OCI-LY3 (cell line): ENCODE measurements at regions not wholly inside any gene's neighbourhood (a gene's known extent, or its start where the extent isn't known, plus 50 kb on each side); places are given as distances from the start of the nearest gene placed in this dataset.

Experiments
- EZH2phosphoT487 ChIP-seq: fragments of 200-600 bp; shearing (Covaris generic); IDR thresholded peaks from 2 replicates; pipeline ENCODE4 v1.6.1; 2018; ENCODE audit warnings: antibody characterized with exemption, mixed run types, low read depth
- TF ChIP-seq, protein P1 (sequence below): fragments of 200-600, 300-600 bp; sonication (generic); IDR thresholded peaks from 2 replicates; pipeline ENCODE4 v1.5.1; 2014; ENCODE audit warnings: antibody characterized with exemption, low read length, low read depth

- TF ChIP-seq, protein P1, sequence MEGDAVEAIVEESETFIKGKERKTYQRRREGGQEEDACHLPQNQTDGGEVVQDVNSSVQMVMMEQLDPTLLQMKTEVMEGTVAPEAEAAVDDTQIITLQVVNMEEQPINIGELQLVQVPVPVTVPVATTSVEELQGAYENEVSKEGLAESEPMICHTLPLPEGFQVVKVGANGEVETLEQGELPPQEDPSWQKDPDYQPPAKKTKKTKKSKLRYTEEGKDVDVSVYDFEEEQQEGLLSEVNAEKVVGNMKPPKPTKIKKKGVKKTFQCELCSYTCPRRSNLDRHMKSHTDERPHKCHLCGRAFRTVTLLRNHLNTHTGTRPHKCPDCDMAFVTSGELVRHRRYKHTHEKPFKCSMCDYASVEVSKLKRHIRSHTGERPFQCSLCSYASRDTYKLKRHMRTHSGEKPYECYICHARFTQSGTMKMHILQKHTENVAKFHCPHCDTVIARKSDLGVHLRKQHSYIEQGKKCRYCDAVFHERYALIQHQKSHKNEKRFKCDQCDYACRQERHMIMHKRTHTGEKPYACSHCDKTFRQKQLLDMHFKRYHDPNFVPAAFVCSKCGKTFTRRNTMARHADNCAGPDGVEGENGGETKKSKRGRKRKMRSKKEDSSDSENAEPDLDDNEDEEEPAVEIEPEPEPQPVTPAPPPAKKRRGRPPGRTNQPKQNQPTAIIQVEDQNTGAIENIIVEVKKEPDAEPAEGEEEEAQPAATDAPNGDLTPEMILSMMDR: no peak
- TF ChIP-seq EZH2phosphoT487: no peak
Measured at GRCh38 chr6:153484056-153484455, 353.0 kb upstream of the RGS17 start.
